ENCODE measurements at regions not wholly inside any gene's neighbourhood (a gene's known extent, or its start where the extent isn't known, plus 50 kb on each side); places are given as distances from the start of the nearest gene placed in this dataset.

DNA sequence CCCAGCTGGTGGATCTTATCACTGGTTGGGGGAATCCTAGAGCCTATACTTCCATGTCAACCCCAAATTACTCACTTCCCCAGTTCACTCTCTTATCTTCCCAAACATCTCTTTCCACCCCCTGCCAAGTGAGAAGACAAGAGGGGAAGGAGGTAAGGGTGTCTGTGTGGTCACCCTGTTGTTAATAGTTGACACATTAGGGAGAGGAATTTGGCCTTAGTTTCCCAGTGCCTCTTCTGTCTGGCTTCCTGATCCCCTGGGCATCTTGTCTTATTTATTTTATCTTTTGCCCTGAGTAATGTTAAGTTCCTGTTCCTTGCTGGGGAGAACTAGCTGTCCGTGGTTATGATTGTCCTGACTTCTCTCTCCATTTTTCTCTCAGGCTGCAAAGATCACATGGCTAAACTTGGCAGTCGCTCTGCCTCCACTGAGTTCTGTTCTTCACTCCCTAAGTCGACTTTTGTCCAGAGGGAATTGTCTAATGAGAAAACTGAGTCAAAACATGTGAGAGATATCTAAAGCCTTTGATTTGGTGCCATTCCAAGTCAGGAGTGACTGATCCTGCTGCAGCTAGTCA lies 157.1 kb upstream of the SYT6 start:
- TF ChIP-seq POLR2AphosphoS5 (IDR thresholded peaks at IDR 0.05) (no peak), EP300 (IDR thresholded peaks at IDR 0.05) (no peak), POLR2A (IDR thresholded peaks at IDR 0.05) (no peak), CTCF (IDR thresholded peaks at IDR 0.05) (no peak)
- WGBS, 2 donors = 48 to 60% methylated on average over 3 of the region's 3 CpGs
- no peak for DNase-seq
- Histone ChIP-seq H3K27me3 (no peaks in the 10 kb centered on the region), H3K4me1 (peaks cover 0 to 8% (median 6%) of the 10 kb centered on the region in 4 donors), H3K27ac (no peak overlapping the region), H3K4me3 (no peak overlapping the region), H3K36me3 (no peaks in the 10 kb centered on the region), H3K9me3 (no peaks in the 10 kb centered on the region)
- intact Hi-C loops (cut with DNase I) = no loop called here

- H3K36me3 ChIP-seq = no peaks in the 10 kb centered on the region
- no peak overlapping the region for H3K4me3 ChIP-seq
- WGBS, 2 donors = 94% methylated on average over 2 of the region's 2 CpGs
- H3K4me1 ChIP-seq = no peaks in the 10 kb centered on the region
- TF ChIP-seq CTCF (IDR thresholded peaks at IDR 0.05) = no peak
- no peak for TF ChIP-seq POLR2A (IDR thresholded peaks at IDR 0.05)
- TF ChIP-seq POLR2AphosphoS5 (IDR thresholded peaks at IDR 0.05) = no peak
- TF ChIP-seq EP300 (IDR thresholded peaks at IDR 0.05) = no peak
- H3K9me3 ChIP-seq = no peaks in the 10 kb centered on the region
- intact Hi-C loops (cut with DNase I) = no loop called here
- no peak for DNase-seq
- H3K27ac ChIP-seq = no peak overlapping the region
- H3K27me3 ChIP-seq = no peaks in the 10 kb centered on the region
Observed at GRCh38 chr1:114302821-114303220, 149.2 kb upstream of the SYT6 start.

DNA sequence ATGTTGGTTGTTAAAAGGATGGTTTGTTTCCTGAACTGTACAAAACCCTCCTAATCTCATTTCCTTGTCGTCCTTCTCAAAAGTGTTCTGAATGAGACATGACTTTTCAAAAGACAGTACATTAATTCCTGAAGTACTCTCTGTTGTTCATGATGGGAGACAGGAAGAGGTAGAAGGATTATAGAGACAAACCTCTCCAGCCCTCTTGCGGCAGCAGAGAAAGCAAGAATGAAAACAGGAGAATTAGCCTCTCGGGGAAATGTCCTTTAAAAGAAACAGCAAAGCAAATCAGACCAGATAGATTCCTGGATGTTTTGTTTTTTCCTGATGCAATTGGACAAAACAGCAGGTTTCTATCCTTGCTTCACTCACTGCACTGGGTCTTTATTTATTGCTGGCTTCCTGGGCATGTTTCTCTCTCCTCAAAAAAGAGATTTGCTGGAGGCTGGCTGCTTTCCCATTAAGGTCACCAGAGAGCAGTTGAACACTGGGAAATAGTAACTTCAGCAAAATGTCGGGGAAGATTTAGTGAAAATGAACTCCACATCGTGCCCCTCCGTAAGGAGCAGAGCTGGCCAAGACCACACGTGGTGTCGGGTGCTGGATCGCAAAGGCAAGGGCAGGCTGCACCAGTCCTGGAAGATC lies 145.8 kb upstream of the SYT6 start:
- H3K4me3 ChIP-seq = no peak overlapping the region
- intact Hi-C loops (cut with DNase I) = no loop called here
- 73 to 79% methylated on average over 9 of the region's 9 CpGs for WGBS, 2 donors
- no peaks in the 10 kb centered on the region for H3K4me1 ChIP-seq
- TF ChIP-seq POLR2A (IDR thresholded peaks at IDR 0.05) (no peak), EP300 (IDR thresholded peaks at IDR 0.05) (no peak), POLR2AphosphoS5 (IDR thresholded peaks at IDR 0.05) (no peak), CTCF (IDR thresholded peaks at IDR 0.05) (no peak)
- H3K9me3 ChIP-seq = no peaks in the 10 kb centered on the region
- no peaks in the 10 kb centered on the region for H3K27me3 ChIP-seq
- no peaks in the 10 kb centered on the region for H3K36me3 ChIP-seq
- DNase-seq = no peak
- H3K27ac ChIP-seq = no peak overlapping the region

GRCh38 chr1:114298008-114298407 lies 144.3 kb upstream of the SYT6 start:
- intact Hi-C loops (cut with DNase I) = no loop called here
- TF ChIP-seq EP300 (IDR thresholded peaks at IDR 0.05) = no peak
- TF ChIP-seq POLR2AphosphoS5 (IDR thresholded peaks at IDR 0.05) = no peak
- TF ChIP-seq POLR2A (IDR thresholded peaks at IDR 0.05) = no peak
- TF ChIP-seq CTCF (IDR thresholded peaks at IDR 0.05) = no peak
- Histone ChIP-seq H3K27me3 (no peaks in the 10 kb centered on the region), H3K27ac (no peak overlapping the region), H3K36me3 (no peaks in the 10 kb centered on the region), H3K9me3 (no peaks in the 10 kb centered on the region), H3K4me3 (no peak overlapping the region), H3K4me1 (no peaks in the 10 kb centered on the region)
- DNase-seq = no peak
- WGBS, 2 donors = 92 to 94% methylated on average over 12 of the region's 12 CpGs

GRCh38 chr1:114296413-114296812 lies 142.7 kb upstream of the SYT6 start:
- 73 to 86% methylated on average over 4 of the region's 4 CpGs for WGBS, 2 donors
- no peaks in the 10 kb centered on the region for H3K36me3 ChIP-seq
- DNase-seq = no peak
- H3K4me1 ChIP-seq = no peaks in the 10 kb centered on the region
- TF ChIP-seq EP300 (IDR thresholded peaks at IDR 0.05) = no peak
- no peak for TF ChIP-seq POLR2A (IDR thresholded peaks at IDR 0.05)
- no peak for TF ChIP-seq POLR2AphosphoS5 (IDR thresholded peaks at IDR 0.05)
- TF ChIP-seq CTCF (IDR thresholded peaks at IDR 0.05) = no peak
- intact Hi-C loops (cut with DNase I) = no loop called here
- no peak overlapping the region for H3K27ac ChIP-seq
- no peaks in the 10 kb centered on the region for H3K9me3 ChIP-seq
- no peaks in the 10 kb centered on the region for H3K27me3 ChIP-seq
- no peak overlapping the region for H3K4me3 ChIP-seq

Measured in sigmoid colon (tissue), 6 donors.